CD4-positive, alpha-beta T cell (primary cell): ENCODE measurements at regions not wholly inside any gene's neighbourhood (a gene's known extent, or its start where the extent isn't known, plus 50 kb on each side); places are given as distances from the start of the nearest gene placed in this dataset.

Experiments
- ATAC-seq: fragments of 200-7000 bp; cut with Tn5 transposase; one replicate; pipeline ENCODE4 v1.10.0; 2022; ENCODE audit warnings: mild to moderate bottlenecking; ENCODE audit not compliant: poor library complexity
- CTCF ChIA-PET: fragments of 350-600 bp; sonication (Branson Sonifier 250); formaldehyde crosslinking; loops from one replicate; lab custom pipeline; 2021; ENCODE audit warnings: antibody characterized with exemption, inconsistent platforms; lab: Charles Lee
- POLR2A ChIA-PET: fragments of 350-600 bp; sonication (Branson Sonifier 250); formaldehyde crosslinking; loops from one replicate; lab custom pipeline; 2021; ENCODE audit warnings: antibody characterized with exemption, inconsistent platforms; lab: Charles Lee
- DNase-seq, 14 experiments: peaks; one replicate each; pipeline ENCODE4 v3.0.0-alpha.2; 2013 to 2020; ENCODE audit warnings: mixed read lengths in 2 of 14
- H3K27ac ChIP-seq, 2 donors: one replicate each; pipeline versions ENCODE4 v1.5.1 to v1.7.0; 2013; ENCODE audit warnings: low read length in 2 of 2, low read depth in 1 of 2, mild to moderate bottlenecking in 1 of 2
- H3K27me3 ChIP-seq, 2 experiments: 1 replicate in 1 of 2; 2 replicates in 1 of 2; pipeline versions ENCODE4 v1.6.1 to v1.7.0; 2013; ENCODE audit warnings: low read length in 2 of 2, control low read depth in 1 of 2, mild to moderate bottlenecking in 1 of 2, moderate library complexity in 1 of 2; ENCODE audit not compliant: insufficient read depth in 2 of 2, control insufficient read depth in 1 of 2
- H3K36me3 ChIP-seq: one replicate; pipeline ENCODE4 v1.6.1; 2013; ENCODE audit warnings: low read length, control low read depth; ENCODE audit not compliant: insufficient read depth
- H3K4me1 ChIP-seq: one replicate; pipeline ENCODE4 v1.6.1; 2013; ENCODE audit warnings: low read length, control low read depth; ENCODE audit not compliant: insufficient read depth
- H3K4me3 ChIP-seq: one replicate; pipeline ENCODE4 v1.5.1; 2013; ENCODE audit warnings: mild to moderate bottlenecking, low read length, moderate library complexity
- H3K9me3 ChIP-seq, 2 experiments: 1 replicate in 1 of 2; 2 replicates in 1 of 2; pipeline versions ENCODE4 v1.6.1 to v1.7.0; 2013; ENCODE audit warnings: low read length in 2 of 2, mild to moderate bottlenecking in 2 of 2, control low read depth in 1 of 2, moderate library complexity in 1 of 2; ENCODE audit not compliant: control insufficient read depth in 1 of 2, insufficient read depth in 1 of 2
- H3K27ac Mint-ChIP-seq: one replicate; pipeline ENCODE4 v1.8.0; 2020; ENCODE audit warnings: mixed read lengths
- H3K27me3 Mint-ChIP-seq: one replicate; pipeline ENCODE4 v1.8.0; 2021; ENCODE audit warnings: mixed read lengths
- H3K36me3 Mint-ChIP-seq: one replicate; pipeline ENCODE4 v1.8.0; 2021; ENCODE audit warnings: low read depth, mixed read lengths
- H3K4me1 Mint-ChIP-seq: one replicate; pipeline ENCODE4 v1.8.0; 2021; ENCODE audit warnings: low read depth, mixed read lengths
- H3K4me3 Mint-ChIP-seq: one replicate; pipeline ENCODE4 v1.8.0; 2020; ENCODE audit warnings: mild to moderate bottlenecking, mixed read lengths
- H3K9me3 Mint-ChIP-seq: one replicate; pipeline ENCODE4 v1.8.0; 2020; ENCODE audit warnings: mixed read lengths
- intact Hi-C, 2 experiments: fragments of 100-400 bp; cut with DNase I in 1 of 2; cut with micrococcal nuclease in 1 of 2; formaldehyde crosslinking; loops; one replicate each; pipeline versions ENCODE4 v1.15.1 to v1.9.0; 2023 to 2025; cut with DNase I, micrococcal nuclease
- TF ChIP-seq, protein P1 (sequence below): fragments of 200-600 bp; IDR thresholded peaks from one replicate; pipeline ENCODE4 v1.8.0; 2022; ENCODE audit warnings: antibody characterized with exemption, mild to moderate bottlenecking

DNA sequence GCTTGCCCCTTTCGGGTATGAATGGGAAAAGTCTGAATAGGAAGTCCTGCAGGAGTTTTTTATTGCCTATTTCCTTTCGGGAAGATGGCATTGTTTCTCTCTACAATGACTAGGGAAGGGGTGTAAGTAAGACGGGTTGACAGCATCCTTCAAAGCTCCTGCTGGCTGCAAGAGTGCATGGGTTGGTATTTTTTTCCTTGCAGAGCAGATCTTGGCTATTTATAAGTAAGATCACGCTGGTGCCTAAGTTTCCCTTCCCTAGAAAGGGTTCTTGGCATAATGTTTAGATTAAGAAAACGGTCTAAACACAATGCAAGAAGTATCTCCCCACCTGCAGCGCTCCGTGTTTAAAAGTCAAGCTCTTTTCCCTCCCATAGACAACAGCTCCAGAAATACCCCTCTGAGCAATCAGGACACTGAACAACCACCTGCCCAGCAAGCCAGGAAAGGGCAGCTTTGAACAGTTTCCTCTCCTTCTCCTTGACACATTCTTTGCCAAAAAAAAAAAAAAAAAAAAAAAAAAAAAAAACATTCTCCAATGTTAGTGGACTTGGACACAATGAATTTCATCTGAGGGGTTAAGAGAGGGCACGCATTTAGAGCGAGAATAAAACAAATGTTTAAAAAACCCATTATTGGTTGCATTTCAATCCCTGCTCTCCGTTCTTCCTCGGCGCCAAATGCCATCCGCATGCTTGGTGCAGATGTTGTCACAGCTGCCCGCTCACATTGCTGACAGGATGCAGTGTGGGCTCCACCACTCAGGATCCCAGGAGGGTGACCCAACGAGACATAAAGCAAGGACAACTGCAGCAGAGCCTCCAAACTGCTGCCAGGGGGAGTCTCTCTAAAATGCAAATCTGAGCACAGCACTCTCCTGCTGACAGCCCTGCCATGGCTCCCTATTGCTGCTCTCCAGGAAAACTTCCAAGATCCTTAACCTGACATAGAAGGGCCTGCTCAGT lies 427.4 kb upstream of the MGMT start:
- ChIA-PET CTCF (interaction anchor here (0.6 kb wide), 1 partner anchor 1089 kb away, joined by 3 read pairs; no protein-coding TSS in a partner anchor), POLR2A (no interaction called here)
- H3K36me3 ChIP-seq = no peaks in the 10 kb centered on the region
- H3K27ac Mint-ChIP-seq = no peak overlapping the region
- DNase-seq = no peak
- ATAC-seq = no peak
- no peak overlapping the region for H3K27ac ChIP-seq
- intact Hi-C loops = loop anchor here (5.0 to 10.0 kb wide), 3 partner anchors 425 to 1073 kb away; partner anchors contain the start of genes C10orf143 (in 1 of the 2) and MGMT (in 1 of the 2)
- peaks cover 21% of the 10 kb centered on the region for H3K4me1 ChIP-seq
- peaks cover 20% of the 10 kb centered on the region for H3K27me3 Mint-ChIP-seq
- TF ChIP-seq, protein P1, sequence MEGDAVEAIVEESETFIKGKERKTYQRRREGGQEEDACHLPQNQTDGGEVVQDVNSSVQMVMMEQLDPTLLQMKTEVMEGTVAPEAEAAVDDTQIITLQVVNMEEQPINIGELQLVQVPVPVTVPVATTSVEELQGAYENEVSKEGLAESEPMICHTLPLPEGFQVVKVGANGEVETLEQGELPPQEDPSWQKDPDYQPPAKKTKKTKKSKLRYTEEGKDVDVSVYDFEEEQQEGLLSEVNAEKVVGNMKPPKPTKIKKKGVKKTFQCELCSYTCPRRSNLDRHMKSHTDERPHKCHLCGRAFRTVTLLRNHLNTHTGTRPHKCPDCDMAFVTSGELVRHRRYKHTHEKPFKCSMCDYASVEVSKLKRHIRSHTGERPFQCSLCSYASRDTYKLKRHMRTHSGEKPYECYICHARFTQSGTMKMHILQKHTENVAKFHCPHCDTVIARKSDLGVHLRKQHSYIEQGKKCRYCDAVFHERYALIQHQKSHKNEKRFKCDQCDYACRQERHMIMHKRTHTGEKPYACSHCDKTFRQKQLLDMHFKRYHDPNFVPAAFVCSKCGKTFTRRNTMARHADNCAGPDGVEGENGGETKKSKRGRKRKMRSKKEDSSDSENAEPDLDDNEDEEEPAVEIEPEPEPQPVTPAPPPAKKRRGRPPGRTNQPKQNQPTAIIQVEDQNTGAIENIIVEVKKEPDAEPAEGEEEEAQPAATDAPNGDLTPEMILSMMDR = no peak
- peaks cover 54% of the 10 kb centered on the region for H3K4me1 Mint-ChIP-seq
- H3K4me3 Mint-ChIP-seq = no peak overlapping the region
- peaks cover 0 to 6% of the 10 kb centered on the region in 2 experiments for H3K9me3 ChIP-seq
- H3K27me3 ChIP-seq = peaks cover 2 to 3% of the 10 kb centered on the region in 2 experiments
- no peak overlapping the region for H3K4me3 ChIP-seq
- no peaks in the 10 kb centered on the region for H3K36me3 Mint-ChIP-seq
- H3K9me3 Mint-ChIP-seq = no peaks in the 10 kb centered on the region

DNA sequence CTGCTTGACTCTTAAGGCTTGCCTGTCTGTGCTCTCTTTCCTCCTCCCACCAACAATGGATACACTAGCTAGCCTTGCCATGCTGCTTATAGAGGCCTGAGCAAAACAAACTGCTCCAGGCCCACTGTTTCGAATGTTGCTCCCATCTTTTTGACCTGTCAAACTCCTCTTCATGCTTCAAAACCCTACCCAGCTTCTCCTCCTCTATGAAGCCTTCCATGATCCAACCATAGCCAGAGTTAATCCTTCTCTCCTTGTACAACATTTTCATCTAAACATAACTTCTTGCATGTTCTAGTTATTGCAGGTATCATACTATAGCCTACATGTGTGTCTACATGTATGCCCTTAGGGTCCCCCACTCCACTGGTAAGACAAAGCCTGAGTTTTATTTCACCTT lies 426.7 kb upstream of the MGMT start:
- Histone ChIP-seq H3K4me3 (no peak overlapping the region), H3K27me3 (peaks cover 2 to 3% of the 10 kb centered on the region in 2 experiments), H3K27ac (no peak overlapping the region), H3K4me1 (peaks cover 21% of the 10 kb centered on the region), H3K36me3 (no peaks in the 10 kb centered on the region), H3K9me3 (peaks cover 0 to 12% of the 10 kb centered on the region in 2 experiments)
- H3K27me3 Mint-ChIP-seq = peaks cover 20% of the 10 kb centered on the region
- CTCF ChIA-PET = no interaction called here
- no peaks in the 10 kb centered on the region for H3K9me3 Mint-ChIP-seq
- peaks cover 49% of the 10 kb centered on the region for H3K4me1 Mint-ChIP-seq
- no peak for ATAC-seq
- H3K27ac Mint-ChIP-seq = no peak overlapping the region
- H3K4me3 Mint-ChIP-seq = no peak overlapping the region
- intact Hi-C loops = no loop called here
- POLR2A ChIA-PET = no interaction called here
- no peak for DNase-seq
- no peaks in the 10 kb centered on the region for H3K36me3 Mint-ChIP-seq
- TF ChIP-seq, protein P1 = no peak

DNA sequence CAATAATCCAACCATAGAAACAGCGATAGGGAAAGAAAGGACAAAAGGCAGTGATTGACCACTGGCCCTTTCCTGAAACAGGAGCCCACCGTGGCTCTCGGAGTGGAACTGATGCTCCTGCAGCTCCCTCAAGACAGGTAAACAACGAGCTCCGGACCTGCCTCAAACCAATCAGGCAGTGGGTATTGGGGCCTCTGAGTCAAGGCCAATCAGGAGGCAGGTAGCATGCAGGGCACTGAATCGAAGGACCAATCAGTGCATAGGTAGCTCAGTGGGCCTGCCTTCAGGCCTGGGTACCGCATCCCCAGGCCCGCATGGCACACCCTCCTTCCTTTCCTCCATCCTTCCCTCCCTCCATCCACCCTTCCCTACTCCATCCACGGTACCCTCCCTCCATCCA lies 425.1 kb upstream of the MGMT start:
- Mint-ChIP-seq H3K27ac (no peak overlapping the region), H3K36me3 (no peaks in the 10 kb centered on the region), H3K9me3 (no peaks in the 10 kb centered on the region), H3K27me3 (peaks cover 20% of the 10 kb centered on the region), H3K4me3 (no peak overlapping the region), H3K4me1 (peaks cover 33% of the 10 kb centered on the region)
- ATAC-seq (no peak), DNase-seq (no peak)
- Histone ChIP-seq H3K4me3 (no peak overlapping the region), H3K27ac (no peak overlapping the region), H3K27me3 (peaks cover 2 to 3% of the 10 kb centered on the region in 2 experiments), H3K4me1 (peaks cover 6% of the 10 kb centered on the region), H3K36me3 (no peaks in the 10 kb centered on the region), H3K9me3 (peaks cover 0 to 12% of the 10 kb centered on the region in 2 experiments)
- TF ChIP-seq, protein P1 = no peak
- ChIA-PET CTCF (no interaction called here), POLR2A (interaction anchor here (1.5 kb wide), 1 partner anchor 1069 kb away, joined by 3 read pairs; the partner anchor contains the start of gene C10orf143)
- intact Hi-C loops = no loop called here
